ENCODE measurements at regions not wholly inside any gene's neighbourhood (a gene's known extent, or its start where the extent isn't known, plus 50 kb on each side); places are given as distances from the start of the nearest gene placed in this dataset.
A peak's percentile ranks its signal among the peaks of the same experiment; 100 is the strongest.

DNA sequence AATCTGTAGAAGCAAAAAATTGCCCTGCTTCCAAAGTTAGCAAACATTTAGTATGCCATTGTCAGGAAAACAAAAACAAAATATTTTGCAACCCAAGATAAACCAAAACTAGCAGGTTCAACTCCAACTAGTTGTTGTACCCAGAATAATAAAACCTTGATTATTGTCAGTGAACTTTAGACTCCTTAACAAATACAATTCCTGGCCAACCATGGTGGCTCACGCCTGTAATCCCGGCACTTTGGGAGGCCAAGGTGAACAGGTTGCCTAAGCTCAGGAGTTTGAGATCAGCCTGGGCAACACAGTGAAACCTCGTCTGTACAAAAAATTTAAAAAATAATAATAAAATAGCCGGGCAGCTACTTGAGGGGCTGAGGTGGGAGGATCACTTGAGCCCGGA lies 53.6 kb upstream of the EPCAM start:
- Histone ChIP-seq H3K14ac (ENCODE audit: low read length) (no peak overlapping the region), H2BK120ac (ENCODE audit: insufficient read depth, low read length, poor library complexity) (no peak overlapping the region), H3K27ac (ENCODE audit: low read depth, low read length) (no peak overlapping the region), H2AFZ (ENCODE audit: insufficient read depth, low read length, poor library complexity) (no peak overlapping the region), H4K91ac (ENCODE audit: low read depth, low read length) (no peak overlapping the region), H2BK5ac (ENCODE audit: low read depth, low read length, poor library complexity) (no peak overlapping the region), H3K9ac (ENCODE audit: low read length) (no peak overlapping the region), H4K12ac (ENCODE audit: low read depth, low read length) (no peak overlapping the region), H3K23ac (ENCODE audit: low read length) (no peak overlapping the region), H3K9me3 (ENCODE audit: insufficient read depth, low read depth, low read length) (peaks cover 2% of the 10 kb centered on the region), H2BK12ac (ENCODE audit: low read length) (no peak overlapping the region), H3K4ac (ENCODE audit: low read depth, low read length) (no peak overlapping the region), H3K79me2 (ENCODE audit: control insufficient read depth, insufficient read depth, low read length, poor library complexity) (peaks cover 1% of the 10 kb centered on the region), H3K27me3 (ENCODE audit: insufficient read depth, low read length) (no peaks in the 10 kb centered on the region), H2AK5ac (ENCODE audit: low read length) (no peak overlapping the region), H3K36me3 (ENCODE audit: control insufficient read depth in 1 of 2, insufficient read depth in 2 of 2, low read length in 2 of 2) (no peaks in the 10 kb centered on the region), H3K18ac (ENCODE audit: low read length) (no peak overlapping the region), H4K8ac (ENCODE audit: low read depth, low read length) (no peak overlapping the region), H3K4me1 (ENCODE audit: control insufficient read depth in 1 of 2, insufficient read depth in 2 of 2, low read length in 2 of 2) (peaks cover 6 to 7% of the 10 kb centered on the region in 2 experiments), H3K4me2 (ENCODE audit: low read length) (no peak overlapping the region), H3K4me3 (ENCODE audit: low read depth, low read length) (no peak overlapping the region), H3K79me1 (ENCODE audit: low read length) (peaks cover 3% of the 10 kb centered on the region)
- DNase-seq = no peak
- no CpG with 5 or more reads among the region's 5 CpGs for WGBS (ENCODE audit: extremely low coverage, insufficient coverage, insufficient read length)

DNA sequence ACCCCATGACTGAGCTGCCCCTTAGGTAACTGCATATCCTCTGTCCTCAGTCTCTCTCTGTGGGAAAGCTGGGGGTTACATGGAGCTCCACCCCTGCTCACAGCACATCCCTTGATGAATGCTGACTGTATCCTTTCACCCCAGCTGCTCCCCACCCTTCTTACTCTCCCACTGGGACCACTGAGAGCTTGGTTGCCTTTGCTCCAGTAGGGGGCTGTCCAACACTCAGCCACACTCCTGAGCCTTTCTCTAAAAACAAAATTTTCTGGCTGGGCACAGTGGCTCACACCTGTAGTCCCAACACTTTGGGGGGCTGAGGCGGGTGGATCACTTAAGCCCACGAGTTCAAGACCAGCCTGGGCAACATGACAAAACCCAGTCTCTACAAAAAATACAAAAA lies 55.4 kb upstream of the EPCAM start:
- no CpG with 5 or more reads among the region's 2 CpGs for WGBS (ENCODE audit: extremely low coverage, insufficient coverage, insufficient read length)

DNA sequence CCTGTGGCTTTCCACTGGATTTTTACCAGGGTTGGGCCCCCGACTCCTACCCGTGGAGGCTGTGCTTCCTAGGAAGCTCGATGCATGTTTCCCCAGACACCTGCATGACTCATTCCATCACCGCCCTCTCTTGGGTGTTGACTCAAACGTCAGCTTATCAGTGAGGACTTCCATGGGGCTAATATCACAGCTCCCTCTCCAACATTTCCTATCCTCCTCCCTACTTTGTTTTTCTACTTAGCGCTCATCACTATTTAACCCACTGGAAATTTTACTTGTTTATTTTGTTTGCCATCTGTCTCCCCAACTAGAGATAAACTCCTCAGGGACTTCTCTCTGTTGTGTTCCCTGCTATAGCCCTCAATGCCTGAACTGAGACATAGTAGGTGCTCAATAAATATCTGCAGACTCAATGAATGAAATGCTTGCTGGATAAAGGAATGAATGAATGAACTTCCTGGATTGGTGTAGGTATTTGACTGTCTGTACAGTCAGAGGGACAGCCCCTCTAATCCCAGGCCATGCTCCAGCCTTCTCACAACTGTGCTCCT lies 55.9 kb upstream of the EPCAM start:
- Histone ChIP-seq H3K4me1 (ENCODE audit: control insufficient read depth in 1 of 2, insufficient read depth in 2 of 2, low read length in 2 of 2) (peaks cover 6 to 10% of the 10 kb centered on the region in 2 experiments), H2BK120ac (ENCODE audit: insufficient read depth, low read length, poor library complexity) (no peak overlapping the region), H2BK12ac (ENCODE audit: low read length) (peak overlapping the region; percentile 70), H3K23ac (ENCODE audit: low read length) (no peak overlapping the region), H3K18ac (ENCODE audit: low read length) (peak overlapping the region; percentile 38), H2AK5ac (ENCODE audit: low read length) (peak overlapping the region; percentile 80), H4K12ac (ENCODE audit: low read depth, low read length) (no peak overlapping the region), H3K4me3 (ENCODE audit: low read depth, low read length) (no peak overlapping the region), H3K4ac (ENCODE audit: low read depth, low read length) (no peak overlapping the region), H3K79me2 (ENCODE audit: control insufficient read depth, insufficient read depth, low read length, poor library complexity) (peaks cover 1% of the 10 kb centered on the region), H2BK5ac (ENCODE audit: low read depth, low read length, poor library complexity) (no peak overlapping the region), H3K79me1 (ENCODE audit: low read length) (peaks cover 3% of the 10 kb centered on the region), H3K36me3 (ENCODE audit: control insufficient read depth in 1 of 2, insufficient read depth in 2 of 2, low read length in 2 of 2) (no peaks in the 10 kb centered on the region), H3K4me2 (ENCODE audit: low read length) (no peak overlapping the region), H3K27me3 (ENCODE audit: insufficient read depth, low read length) (no peaks in the 10 kb centered on the region), H4K8ac (ENCODE audit: low read depth, low read length) (no peak overlapping the region), H3K9ac (ENCODE audit: low read length) (peak overlapping the region; percentile 18), H3K27ac (ENCODE audit: low read depth, low read length) (no peak overlapping the region), H4K91ac (ENCODE audit: low read depth, low read length) (peak overlapping the region; percentile 58), H3K14ac (ENCODE audit: low read length) (no peak overlapping the region), H3K9me3 (ENCODE audit: insufficient read depth, low read depth, low read length) (peaks cover 2% of the 10 kb centered on the region), H2AFZ (ENCODE audit: insufficient read depth, low read length, poor library complexity) (no peak overlapping the region)
- WGBS (ENCODE audit: extremely low coverage, insufficient coverage, insufficient read length) = no CpG with 5 or more reads among the region's 6 CpGs
- DNase-seq = peak; percentile 79 to 80

More for the DNA sequence above, 55.4 kb upstream of the EPCAM start:
- Histone ChIP-seq H3K9ac (ENCODE audit: low read length) (no peak overlapping the region), H3K4me3 (ENCODE audit: low read depth, low read length) (no peak overlapping the region), H4K91ac (ENCODE audit: low read depth, low read length) (peak overlapping the region; percentile 58), H3K27ac (ENCODE audit: low read depth, low read length) (no peak overlapping the region), H3K14ac (ENCODE audit: low read length) (no peak overlapping the region), H3K4me1 (ENCODE audit: control insufficient read depth in 1 of 2, insufficient read depth in 2 of 2, low read length in 2 of 2) (peaks cover 6 to 10% of the 10 kb centered on the region in 2 experiments), H3K4me2 (ENCODE audit: low read length) (no peak overlapping the region), H2AFZ (ENCODE audit: insufficient read depth, low read length, poor library complexity) (no peak overlapping the region), H2AK5ac (ENCODE audit: low read length) (peak overlapping the region; percentile 80), H2BK5ac (ENCODE audit: low read depth, low read length, poor library complexity) (no peak overlapping the region), H3K79me2 (ENCODE audit: control insufficient read depth, insufficient read depth, low read length, poor library complexity) (peaks cover 1% of the 10 kb centered on the region), H3K4ac (ENCODE audit: low read depth, low read length) (no peak overlapping the region), H2BK12ac (ENCODE audit: low read length) (peak overlapping the region; percentile 70), H3K9me3 (ENCODE audit: insufficient read depth, low read depth, low read length) (peaks cover 2% of the 10 kb centered on the region), H3K79me1 (ENCODE audit: low read length) (peaks cover 3% of the 10 kb centered on the region), H4K8ac (ENCODE audit: low read depth, low read length) (no peak overlapping the region), H3K18ac (ENCODE audit: low read length) (peak overlapping the region; percentile 38), H2BK120ac (ENCODE audit: insufficient read depth, low read length, poor library complexity) (no peak overlapping the region), H3K23ac (ENCODE audit: low read length) (no peak overlapping the region), H3K27me3 (ENCODE audit: insufficient read depth, low read length) (no peaks in the 10 kb centered on the region), H4K12ac (ENCODE audit: low read depth, low read length) (no peak overlapping the region), H3K36me3 (ENCODE audit: control insufficient read depth in 1 of 2, insufficient read depth in 2 of 2, low read length in 2 of 2) (no peaks in the 10 kb centered on the region)
- no peak for DNase-seq

DNA sequence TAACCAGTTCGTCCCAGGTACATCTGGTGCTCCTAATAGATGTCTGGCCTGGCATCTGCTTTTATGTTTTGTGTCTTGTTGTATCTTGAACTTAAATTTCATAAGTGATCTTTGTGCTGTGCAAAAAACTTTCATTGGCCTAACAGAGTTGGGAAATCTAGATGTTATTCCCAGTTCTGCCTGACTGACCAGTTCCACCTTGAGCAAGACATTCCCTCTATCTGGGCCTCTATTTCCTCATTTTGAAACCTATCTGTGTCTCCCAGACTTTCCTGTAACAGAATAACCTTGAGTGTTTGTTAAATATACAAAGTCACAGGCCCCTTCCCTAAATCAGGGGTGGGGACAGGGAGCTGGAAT lies 56.6 kb upstream of the EPCAM start:
- peaks cover 1% of the 10 kb centered on the region for H3K79me2 ChIP-seq (ENCODE audit: control insufficient read depth, insufficient read depth, low read length, poor library complexity)
- H2AFZ ChIP-seq (ENCODE audit: insufficient read depth, low read length, poor library complexity) = no peak overlapping the region
- H3K9ac ChIP-seq (ENCODE audit: low read length) = no peak overlapping the region
- peaks cover 2% of the 10 kb centered on the region for H3K9me3 ChIP-seq (ENCODE audit: insufficient read depth, low read depth, low read length)
- WGBS (ENCODE audit: extremely low coverage, insufficient coverage, insufficient read length) = no CpG with 5 or more reads among the region's 1 CpG
- no peak overlapping the region for H4K8ac ChIP-seq (ENCODE audit: low read depth, low read length)
- peak; percentile 10 to 71 for DNase-seq
- no peak overlapping the region for H2BK120ac ChIP-seq (ENCODE audit: insufficient read depth, low read length, poor library complexity)
- no peak overlapping the region for H3K23ac ChIP-seq (ENCODE audit: low read length)
- no peaks in the 10 kb centered on the region for H3K27me3 ChIP-seq (ENCODE audit: insufficient read depth, low read length)
- no peak overlapping the region for H2AK5ac ChIP-seq (ENCODE audit: low read length)
- no peak overlapping the region for H4K91ac ChIP-seq (ENCODE audit: low read depth, low read length)
- H3K4ac ChIP-seq (ENCODE audit: low read depth, low read length) = no peak overlapping the region
- no peaks in the 10 kb centered on the region for H3K36me3 ChIP-seq (ENCODE audit: control insufficient read depth in 1 of 2, insufficient read depth in 2 of 2, low read length in 2 of 2)
- no peak overlapping the region for H3K4me3 ChIP-seq (ENCODE audit: low read depth, low read length)
- H3K4me2 ChIP-seq (ENCODE audit: low read length) = no peak overlapping the region
- H3K14ac ChIP-seq (ENCODE audit: low read length) = no peak overlapping the region
- H3K4me1 ChIP-seq (ENCODE audit: control insufficient read depth in 1 of 2, insufficient read depth in 2 of 2, low read length in 2 of 2) = peaks cover 6 to 10% of the 10 kb centered on the region in 2 experiments
- no peak overlapping the region for H2BK12ac ChIP-seq (ENCODE audit: low read length)
- no peak overlapping the region for H3K18ac ChIP-seq (ENCODE audit: low read length)
- H2BK5ac ChIP-seq (ENCODE audit: low read depth, low read length, poor library complexity) = no peak overlapping the region
- no peak overlapping the region for H3K27ac ChIP-seq (ENCODE audit: low read depth, low read length)
- H3K79me1 ChIP-seq (ENCODE audit: low read length) = peaks cover 3% of the 10 kb centered on the region
- H4K12ac ChIP-seq (ENCODE audit: low read depth, low read length) = no peak overlapping the region

Data from trophoblast cell (in vitro differentiated cells and primary cell).